Stimulated activated CD8-positive, alpha-beta memory T cell treated with anti-CD3 and anti-CD28 coated beads, Interleukin-12 subunit alpha, Interleukin-12 subunit beta, amount 100 ng/mL, for 1 hour (primary cell): ENCODE measurements at regions not wholly inside any gene's neighbourhood (a gene's known extent, or its start where the extent isn't known, plus 50 kb on each side); places are given as distances from the start of the nearest gene placed in this dataset.
"Not testable (repeated sequence)": the region's sequence is repeated elsewhere in the genome, so short reads cannot be mapped to it uniquely, and the experiment has no call there.

Experiments
- DNase-seq: peaks from one replicate; pipeline ENCODE4 v3.0.0-alpha.2; 2020; ENCODE audit warnings: low read depth

DNA sequence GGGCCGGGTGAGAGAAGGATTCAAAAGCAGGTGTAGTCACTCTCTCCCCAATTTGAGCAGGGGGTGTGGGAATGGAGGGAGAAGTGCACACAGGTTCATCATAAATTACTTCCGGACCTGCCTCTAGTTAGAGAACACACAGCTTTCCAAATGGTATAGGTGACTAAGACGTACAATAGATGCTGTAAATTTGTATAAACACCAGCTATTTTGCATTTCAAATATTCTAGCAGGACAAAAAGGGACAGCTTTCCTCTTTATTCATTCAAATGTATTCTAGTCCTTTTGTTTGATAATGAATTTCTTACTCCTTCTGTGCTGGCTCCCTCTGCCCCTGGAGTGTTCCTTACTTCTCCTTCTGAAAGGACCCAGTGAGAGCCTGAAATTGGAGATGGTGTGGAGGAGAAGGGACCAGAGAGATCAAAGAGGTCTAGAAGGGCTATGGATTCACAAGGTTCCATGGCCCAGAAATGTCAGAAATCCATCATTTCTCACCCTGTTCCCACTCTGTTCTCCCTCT lies 53.2 kb upstream of the SH3BP4 start:
- DNase-seq = no peak

DNA sequence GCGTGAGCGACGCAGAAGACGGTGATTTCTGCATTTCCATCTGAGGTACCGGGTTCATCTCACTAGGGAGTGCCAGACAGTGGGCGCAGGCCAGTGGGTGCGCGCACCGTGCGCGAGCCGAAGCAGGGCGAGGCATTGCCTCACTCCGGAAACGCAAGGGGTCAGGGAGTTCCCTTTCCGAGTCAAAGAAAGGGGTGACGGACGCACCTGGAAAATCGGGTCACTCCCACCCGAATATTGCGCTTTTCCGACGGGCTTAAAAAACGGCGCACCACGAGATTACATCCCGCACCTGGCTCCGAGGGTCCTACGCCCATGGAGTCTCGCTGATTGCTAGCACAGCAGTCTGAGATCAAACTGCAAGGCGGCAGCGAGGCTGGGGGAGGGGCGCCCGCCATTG lies 63.4 kb upstream of the SH3BP4 start:
- not testable (repeated sequence) for DNase-seq

DNA sequence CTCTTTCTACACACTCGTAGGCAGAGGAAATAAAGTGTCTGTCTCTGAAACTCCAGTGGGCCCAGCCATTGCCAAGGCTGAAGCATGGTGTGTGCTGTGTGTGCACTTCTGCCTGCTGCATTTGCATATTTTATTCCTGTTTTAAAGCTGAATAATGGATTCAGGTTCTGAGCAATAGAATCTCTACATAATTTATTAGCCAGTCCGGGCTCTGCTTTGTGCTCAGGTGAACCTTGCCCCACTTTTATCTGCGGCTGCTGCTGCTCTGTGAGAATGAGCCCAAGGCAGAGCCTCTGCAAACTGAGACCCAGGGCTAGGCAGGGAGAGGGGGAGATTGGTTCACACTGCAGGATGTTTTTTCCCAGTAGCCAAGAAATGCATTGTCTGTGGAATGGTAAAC lies 64.6 kb upstream of the SH3BP4 start:
- DNase-seq = no peak

DNA sequence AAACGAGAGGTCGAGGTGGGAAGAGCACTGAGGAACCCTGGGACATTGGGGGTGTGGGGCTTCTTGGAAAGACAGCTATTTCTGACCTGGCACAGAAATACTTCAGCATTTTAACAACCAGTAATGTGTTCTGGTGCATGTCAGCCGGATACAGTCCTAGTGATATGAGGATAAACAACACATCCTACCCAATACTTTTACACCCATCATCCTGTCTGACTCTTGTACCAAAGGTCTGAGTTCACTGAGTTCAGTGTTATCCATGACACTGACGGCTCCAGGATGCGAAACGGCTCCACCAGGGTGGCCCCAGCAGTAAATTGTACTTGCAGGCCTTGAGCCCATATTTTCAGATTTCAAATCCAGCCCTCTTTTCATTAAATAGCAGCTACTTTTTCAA lies 65.9 kb upstream of the SH3BP4 start:
- DNase-seq = no peak

DNA sequence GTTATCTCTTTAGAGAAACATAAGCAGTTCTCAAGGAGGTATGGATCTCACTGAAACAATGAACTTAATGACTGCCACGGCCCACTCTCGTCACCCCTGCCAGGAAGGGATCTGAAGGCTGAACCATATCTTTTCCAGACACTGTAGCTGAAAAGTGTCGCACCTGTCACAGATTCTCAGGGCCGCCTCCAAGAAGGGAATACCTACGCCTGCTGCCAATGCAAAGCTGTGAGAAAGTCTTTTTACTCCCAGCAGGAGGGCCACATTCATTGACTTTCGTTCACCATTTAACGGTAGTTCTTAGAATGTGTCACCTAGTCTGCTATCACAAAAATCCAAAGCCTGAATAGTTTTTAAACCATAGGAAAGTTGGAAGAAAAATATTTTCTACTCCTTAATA lies 66.7 kb upstream of the SH3BP4 start:
- DNase-seq = no peak

DNA sequence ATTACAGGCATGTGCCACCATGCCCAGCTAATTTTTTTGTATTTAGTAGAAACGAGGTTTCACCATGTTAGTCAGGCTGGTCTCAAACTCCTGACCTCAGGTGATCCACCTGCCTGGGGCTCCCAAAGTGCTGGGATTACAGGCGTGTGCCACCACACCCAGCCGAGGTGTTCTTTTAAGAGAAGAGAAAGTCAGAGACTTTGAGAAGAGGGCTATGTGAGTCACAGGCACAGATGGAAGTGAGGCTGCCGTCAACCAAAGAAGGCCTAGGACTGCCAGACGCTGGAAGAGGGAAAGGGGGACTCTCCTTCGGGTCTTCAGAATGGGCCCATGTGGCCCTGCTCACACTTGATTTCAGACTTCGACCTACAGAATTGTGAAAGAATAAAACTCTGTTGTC lies 67.2 kb upstream of the SH3BP4 start:
- DNase-seq = no peak

DNA sequence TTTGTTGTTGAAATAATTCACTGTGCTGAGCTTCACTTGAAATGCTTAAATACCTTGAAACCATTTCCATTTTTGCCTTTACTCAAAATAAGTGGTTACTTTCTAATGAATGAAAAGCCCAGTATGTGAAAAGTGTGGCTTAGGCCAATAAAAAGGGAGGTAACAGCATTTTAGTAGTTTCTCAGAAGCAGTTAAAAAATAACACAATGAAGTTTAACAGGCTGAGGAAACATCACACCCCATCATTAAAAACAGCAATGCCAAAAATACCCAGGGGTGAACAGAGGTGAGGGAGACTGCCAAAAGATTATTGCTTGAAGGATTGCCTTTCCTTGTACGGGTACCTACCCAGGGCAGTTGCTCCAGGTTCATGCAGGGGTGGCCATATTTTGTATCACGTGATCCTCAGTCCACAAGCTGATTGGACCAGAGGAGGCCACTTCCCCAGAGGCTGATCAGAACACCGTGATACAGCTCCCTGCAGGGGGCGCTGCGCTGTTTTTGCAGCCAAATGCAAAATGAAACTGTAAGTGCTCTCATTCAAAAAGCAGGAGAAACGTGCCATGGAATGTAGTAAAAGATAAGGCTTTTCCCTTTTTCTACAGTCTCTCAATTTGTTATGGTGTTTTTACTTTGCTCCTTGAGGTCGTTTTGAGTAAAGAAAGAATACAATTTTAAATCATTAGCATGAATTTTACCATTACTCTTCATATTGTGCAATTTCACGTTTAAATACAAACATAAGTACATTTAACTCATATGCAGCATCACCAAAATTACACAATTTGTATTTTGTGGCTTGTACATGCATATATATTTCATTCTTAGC lies 70.2 kb upstream of the SH3BP4 start:
- no peak for DNase-seq

DNA sequence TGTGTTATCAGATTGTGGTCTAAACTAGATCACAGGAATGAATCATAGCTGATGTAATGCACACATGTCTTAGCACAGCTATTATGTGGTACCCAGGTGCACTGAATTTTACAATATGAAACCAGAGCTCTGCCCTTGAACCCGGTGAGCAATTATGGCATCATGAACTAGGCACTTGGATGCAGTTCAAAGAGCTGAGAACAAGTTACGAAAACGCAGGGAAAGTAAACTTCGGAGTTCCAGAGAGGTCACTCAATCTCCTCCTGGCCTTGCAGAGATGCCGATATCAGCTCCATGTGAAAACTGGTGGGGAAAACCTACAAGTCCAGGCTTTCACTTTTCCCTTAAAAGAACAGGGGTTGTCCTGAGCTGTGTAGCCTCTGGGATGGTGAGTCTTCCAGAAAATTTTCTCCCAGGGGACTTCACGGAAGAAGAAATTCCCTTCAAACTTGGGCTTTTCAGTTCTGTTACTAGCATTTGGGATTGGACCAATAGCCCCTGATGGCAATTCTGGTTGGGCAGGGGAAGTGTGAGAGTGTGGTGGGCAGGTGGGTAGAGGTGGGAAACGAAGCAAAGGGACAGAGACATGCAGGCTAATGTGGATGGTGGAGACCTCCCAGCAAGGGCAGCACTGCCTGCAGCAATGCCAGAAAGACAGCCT lies 71.1 kb upstream of the SH3BP4 start:
- DNase-seq = no peak

DNA sequence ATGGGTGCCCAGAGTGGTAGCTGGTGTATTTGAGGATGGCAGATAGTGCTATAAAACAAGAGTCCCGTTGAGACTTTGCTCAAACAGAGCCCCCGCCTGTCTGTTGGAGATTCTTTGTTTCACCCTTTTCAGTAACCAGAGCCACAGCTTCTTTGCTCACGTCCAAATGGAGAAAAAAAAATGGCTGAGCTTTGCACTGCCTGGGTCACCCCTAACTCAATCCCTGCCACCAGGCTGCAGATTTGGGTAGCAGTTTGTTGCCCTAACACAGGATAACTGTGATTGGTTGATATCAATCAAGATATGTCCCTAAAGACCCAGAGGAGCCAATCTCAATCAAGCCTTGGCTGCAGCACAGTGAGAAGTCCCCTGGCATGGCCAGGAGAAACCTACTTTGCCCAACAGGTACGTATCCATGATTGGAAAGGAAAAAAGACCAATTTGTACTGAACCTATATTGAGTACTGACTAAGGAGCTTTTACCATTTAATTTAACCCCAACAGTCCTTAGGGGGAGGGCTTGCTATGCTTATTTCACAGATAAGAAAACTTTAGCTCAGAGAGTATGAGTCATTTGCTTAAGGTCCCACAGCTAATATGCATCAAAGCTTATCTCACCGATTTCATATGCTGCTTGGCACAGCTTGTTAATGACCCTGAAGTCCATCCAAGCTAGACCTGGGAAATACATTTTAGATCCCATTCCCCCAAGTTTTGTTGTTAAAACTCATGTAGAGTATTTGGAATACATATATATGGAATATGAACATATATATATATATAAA lies 72.0 kb upstream of the SH3BP4 start:
- no peak for DNase-seq

DNA sequence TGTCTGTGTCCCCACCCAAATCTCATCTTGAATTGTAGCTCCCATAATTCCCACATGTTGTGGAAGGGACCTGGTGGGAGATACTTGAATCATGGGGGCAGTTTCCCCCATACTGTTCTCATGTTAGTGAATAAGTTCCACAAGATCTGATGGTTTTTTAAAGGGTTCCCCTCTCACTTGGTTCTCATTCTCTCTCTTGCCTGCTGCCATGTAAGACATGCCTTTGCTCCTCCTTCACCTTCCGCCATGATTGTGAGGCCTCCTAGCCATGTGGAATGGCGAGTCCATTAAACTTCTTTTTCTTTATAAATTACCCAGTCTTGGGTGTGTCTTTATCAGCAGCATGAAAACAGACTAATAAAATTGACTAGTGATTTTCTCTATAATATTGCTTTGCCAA lies 75.2 kb upstream of the SH3BP4 start:
- DNase-seq = not testable (repeated sequence)

DNA sequence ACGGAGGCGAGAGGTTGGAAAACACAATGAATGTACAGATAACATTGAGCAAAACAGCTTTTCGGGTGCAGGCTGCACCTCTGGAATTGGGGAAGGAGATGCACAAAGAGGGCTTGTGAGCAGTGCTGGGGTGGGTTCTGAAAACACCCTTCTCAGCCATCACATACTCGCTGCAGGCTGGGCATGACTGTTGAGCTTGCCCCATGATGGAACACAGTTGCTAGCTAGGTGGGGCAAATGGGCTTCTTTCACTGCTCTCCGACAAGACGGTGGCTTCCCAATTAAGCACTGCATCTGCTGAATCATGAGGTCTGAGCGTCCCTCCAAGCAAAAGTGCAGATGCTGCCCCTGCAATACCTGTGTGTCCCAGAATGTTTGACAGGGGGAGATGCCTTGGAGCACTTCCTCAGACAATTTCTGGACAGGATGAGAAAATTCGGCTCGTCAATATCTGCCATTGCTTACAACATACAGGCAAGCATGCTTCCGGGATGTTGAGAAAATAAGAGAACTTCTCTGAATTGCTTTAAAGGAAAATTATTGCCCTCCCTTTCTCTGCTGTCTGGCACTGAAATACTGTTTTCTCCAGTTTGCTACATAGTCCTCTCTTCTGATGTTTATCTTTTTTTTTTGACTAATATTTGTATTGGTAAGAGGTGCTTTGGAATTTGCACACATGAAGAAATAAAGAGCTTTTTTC lies 77.3 kb upstream of the SH3BP4 start:
- DNase-seq = no peak

DNA sequence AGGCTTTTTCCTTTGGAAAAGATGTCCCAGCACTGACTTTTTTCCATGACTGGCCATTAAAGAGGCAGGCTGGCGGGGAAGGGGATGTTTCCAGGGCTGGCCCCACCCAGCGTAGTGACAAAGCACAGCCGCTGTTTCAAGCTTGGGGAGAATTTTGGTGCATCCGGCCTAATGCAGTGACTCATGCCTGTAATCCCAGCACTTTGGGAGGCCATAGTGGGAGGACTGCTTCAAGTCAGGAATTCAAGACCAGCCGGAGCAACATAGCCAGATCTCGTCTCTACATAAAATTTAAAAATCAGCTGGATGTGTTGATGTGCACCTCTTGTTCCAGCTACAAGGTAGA lies 78.0 kb upstream of the SH3BP4 start:
- DNase-seq = no peak

DNA sequence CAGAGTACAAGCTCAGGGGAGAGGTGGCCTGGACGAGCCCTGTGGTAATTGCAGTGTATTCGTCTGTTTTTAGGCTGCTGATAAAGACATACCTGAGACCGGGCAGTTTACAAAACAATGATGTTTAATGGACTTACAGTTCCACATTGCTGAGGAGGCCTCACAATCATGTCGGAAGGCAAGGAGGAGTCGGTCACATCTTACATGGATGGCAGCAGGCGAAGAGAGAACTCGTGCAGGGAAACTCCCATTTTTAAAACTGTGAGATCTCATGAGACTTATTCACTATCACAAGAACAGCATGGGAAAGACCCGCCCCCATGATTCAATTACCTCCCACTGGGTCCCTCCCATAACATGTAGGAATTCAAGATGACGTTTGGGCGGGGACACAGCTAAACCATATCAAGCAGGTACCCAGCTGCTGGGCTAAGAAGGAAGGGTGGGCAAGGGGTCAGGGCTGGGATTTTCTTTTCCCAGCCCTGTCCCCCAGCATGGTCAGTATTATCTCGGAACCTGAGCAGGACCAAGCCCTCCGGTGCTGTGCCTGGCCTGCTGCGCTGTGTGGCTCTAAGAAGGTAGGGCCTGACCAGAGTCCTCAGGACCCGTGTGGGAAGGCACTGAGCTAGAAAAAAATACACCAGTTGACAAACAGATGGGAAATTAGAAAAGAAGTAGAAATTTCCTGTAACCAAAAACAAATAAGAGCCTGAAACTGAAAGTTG lies 78.6 kb upstream of the SH3BP4 start:
- no peak for DNase-seq

DNA sequence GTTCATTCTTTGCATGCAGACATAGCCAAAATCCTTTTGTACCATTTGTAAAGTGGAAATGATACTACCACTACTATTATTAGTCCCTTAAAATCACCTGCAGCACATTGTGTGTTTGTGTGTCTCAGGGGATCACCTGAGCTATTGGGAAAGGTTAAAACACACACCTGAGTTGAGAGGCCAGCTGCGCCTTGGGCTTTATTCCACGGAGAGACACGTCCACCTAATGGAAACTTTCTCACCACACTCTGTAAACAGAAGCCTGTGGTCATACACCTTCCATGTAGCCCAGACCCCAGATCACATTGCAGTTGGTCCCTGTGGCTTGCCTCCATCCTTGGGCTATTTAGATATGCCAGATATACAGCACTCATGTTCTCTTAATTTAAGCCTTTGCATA lies 81.8 kb upstream of the SH3BP4 start:
- DNase-seq = no peak

DNA sequence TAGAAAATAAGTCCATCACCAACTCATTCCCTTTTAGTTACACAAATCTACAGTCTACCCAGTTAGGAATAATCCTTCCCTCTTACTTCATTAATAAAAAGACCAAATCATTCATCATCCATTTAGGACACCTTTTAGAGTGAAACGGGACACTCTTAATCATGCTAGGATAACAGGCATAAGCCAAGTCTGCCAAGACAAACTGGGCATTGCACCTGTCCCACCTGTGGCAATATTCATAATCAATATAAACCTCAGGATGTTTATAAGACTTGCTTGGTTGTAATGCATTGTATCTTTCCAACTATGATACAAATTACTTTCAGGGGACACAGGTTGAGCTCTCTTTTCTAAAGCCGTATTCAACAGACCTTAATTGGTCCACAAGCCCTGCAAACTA lies 82.7 kb upstream of the SH3BP4 start:
- DNase-seq = no peak

DNA sequence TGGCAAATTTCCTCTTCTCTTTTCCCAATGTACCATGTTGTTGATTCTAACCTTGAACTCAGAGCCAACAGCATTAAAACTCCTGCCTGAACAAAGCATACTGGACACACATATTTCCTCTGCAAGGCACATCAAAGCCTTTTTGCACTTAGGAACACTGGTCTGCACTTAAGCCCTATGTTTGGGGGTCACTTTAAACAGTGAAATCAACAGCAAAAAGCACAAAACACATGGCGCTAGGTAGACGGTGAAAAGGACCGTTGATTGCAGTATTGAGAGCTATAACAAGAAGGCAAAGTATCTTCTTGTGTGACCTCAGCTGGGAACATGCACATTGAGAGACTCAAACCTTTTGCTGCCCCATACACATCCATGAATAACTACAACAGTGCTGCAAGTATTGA lies 83.9 kb upstream of the SH3BP4 start:
- DNase-seq = no peak

DNA sequence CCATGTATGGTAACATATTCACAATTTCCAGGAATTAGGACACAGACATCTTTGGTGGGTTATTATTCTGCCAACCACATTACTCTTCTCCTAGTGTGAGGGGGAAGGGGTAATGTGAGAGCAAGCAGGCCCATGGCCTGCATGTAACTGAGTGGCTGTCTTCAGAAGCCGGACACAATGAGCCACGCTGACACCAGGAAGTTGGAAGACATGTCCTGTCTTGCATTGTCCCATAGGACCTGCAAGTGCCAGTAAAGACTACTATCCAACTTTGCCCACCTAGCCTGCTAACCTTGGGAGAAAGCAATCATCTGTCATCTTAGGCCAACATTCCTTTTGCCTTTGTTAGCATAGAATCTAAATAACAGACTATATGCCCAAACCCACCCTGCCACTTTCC lies 86.2 kb upstream of the SH3BP4 start:
- DNase-seq = no peak

DNA sequence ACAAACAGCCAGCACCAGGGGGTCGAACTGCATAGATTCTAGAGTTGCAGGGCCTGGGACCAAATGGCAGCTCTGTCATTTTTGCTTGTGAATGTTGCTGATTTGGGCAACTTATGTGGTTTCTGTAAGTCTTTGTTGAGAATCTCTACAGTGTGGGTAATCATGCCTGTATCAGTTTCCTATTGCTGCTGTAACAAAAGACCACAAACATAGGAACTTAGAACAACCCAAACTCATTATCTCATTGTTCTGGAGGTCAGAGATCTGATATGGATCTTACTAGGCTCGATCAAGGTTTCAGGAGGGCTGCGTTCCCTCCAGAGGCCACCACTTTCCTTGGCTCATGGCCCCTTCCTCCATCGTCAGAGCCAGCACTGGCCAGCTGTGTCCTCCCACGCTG lies 86.8 kb upstream of the SH3BP4 start:
- no peak for DNase-seq

DNA sequence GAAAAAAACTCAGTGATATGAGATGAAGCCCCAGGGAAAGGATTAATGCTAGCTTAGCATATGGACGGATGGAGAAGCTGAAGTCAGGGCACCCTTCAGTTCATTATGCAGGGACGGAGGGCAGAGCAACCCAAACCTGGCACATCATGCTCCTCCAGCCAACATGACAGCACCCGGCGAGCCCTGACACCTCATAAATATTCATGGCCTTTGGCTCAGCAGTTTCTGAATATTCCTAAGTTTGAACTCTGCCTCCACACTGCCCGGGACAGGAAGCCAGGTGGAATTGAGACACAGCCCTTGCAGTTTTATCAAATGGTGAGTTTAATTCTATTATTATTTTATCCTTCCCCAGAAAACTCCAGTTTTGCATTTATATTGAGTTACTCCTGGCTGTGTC lies 87.3 kb upstream of the SH3BP4 start:
- no peak for DNase-seq

DNA sequence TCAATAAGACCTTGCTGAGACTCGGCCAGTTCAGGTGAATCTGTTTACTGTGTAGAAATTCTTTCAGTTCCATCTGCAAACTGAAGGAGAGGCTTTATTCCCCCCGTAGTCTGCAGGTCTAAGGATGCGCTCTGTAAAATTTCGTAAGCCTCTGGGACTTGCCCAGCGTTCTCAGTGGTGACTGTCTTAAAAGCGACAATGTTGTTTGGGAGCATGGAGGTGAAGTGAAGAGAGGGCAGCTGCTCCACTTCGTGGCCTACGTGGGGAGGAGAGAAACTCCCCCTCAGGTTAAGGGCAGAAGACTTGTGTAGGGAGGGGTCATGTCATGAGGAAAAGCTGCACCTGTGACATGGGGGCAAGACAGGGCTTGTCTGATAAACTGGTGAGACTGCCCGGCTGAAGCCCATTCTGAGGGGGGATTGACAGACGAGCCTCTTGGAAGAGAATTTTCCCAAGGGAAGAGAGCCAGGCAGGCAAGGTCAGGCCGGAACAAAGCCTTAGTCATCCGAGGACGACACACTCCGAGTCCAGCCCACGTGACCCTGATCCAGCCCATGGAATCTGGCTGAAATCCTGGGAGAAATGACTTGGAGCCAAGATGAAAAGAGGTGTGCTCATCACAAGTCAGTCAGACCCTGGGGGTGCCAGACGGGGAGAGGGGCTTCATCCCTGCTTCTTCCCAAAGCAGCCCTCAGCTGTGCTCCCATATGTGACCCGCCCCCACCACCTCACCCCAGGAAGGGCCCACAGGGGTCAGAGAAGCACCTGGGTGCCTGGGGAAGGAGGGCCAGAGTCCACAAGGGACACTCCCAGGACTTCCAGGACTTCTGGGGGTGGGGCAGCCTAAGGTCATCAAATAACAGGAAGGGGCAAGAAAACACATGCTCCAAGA lies 88.5 kb upstream of the SH3BP4 start:
- no peak for DNase-seq
